ENCODE measurements at regions not wholly inside any gene's neighbourhood (a gene's known extent, or its start where the extent isn't known, plus 50 kb on each side); places are given as distances from the start of the nearest gene placed in this dataset.

DNA sequence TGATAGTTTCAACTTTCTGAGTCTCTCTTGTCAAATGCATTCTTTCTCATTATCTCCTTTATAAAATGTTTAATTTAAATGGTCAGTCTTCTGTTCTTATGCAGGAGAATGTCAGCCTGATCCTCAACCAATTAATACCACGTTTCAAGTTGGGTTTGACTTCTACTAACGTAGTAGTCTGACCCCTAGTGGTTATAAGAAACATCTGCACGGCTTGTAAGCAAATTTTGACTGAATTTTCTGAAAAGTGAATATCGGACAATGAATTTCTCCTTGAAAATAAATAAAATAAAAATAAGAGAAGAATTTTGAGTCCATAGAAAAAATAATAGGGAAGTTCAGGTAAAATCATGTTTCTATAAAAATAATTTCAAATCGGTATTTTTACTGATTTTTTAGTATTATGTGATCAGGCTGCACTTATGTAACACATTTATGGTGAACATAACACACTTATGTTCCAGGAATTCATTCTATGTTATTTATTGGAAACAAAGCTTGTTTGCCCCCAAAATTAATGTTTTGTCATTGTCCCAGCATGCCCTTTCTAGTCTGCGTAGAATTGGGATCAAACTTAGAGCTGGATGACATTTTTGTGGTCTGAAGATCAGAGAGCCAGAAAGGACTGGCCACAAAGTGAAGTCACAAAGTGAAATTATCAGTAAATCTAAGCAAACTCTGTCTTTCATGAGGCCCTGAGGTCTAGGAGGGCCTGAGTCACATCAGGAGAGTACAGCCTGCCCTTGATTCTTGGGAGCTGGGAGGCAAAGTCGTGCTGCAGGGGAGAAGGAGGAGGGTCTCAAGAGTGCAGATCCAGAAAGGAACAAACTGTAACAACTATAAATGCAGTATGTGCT lies 101.2 kb upstream of the STXBP6 start:
- peak; percentile 25 for DNase-seq

DNA sequence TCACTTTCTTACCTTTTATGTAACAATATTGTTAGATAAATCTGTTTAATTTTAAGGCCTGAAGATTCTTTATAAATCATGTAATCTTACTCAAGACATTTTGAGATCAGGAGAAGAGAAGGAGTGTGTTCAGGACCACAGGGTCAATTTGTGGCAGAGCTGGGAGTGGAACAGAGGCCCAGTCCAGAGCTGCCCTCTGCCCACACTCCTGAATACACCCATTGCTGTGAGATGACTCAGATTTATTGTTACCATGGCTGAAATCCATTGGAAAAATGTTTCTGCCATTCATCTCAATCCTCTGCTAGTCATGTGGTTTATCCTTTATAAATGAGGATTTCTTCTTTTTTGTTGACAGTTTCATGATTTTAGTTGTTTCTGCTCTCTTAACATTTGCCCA lies 100.5 kb upstream of the STXBP6 start:
- no peak for DNase-seq

DNA sequence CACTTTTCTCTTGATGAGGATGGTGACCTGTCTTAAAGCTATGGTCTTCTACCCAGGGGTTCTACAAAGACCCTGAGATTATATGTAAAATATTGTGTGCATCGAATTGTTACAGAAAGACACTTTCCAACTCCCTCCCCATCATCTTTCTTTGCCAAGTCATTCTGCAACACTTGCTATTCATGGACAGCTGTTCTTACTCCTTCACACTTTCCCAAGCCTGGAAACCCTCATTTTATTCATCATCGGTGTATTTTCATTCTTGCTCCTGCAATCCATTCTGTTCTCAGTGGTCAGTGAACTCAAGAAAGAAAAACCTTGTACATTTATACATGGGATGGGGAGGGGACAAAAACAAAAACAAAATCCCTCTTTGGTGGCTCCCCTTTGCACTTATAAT lies 90.5 kb upstream of the STXBP6 start:
- no peak for DNase-seq

DNA sequence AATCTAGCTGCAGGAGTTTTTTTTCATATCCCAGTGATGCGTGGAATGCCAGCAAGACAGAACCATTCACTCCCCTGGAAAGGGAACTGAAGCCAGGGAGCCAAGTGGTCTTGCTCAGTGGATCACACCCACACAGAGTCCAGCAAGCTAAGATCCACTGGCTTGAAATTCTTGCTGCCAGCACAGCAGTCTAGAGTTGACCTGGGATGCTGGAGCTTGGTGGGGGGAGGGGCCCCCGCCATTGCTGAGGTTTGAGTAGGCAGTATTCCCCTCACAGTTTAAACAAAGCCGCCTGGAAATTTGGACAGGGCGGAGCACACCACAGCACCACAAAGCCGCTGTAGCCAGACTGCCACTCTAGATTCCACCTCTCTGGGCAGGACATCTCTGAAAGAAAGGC lies 86.9 kb upstream of the STXBP6 start:
- DNase-seq, result no peak

DNA sequence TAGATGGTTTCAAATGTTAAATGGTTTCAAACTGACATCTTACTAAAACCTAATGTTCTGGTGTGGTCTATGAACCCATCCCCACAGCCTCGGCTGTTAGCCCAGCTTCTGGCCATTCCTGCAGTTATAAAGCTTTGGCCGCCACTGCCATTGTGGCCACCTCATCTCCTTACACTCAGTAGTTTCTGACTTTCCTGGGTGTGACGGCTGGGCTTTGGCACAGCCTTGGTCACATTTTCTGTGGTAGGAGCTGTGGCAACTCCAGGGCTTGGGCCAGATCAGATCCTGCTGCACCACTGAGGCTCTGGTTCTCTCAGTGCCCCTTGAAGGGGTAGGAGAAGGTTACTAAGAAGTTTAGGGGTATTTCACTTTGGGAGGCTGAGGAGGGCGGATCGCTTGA lies 84.2 kb upstream of the STXBP6 start:
- DNase-seq, result no peak

DNA sequence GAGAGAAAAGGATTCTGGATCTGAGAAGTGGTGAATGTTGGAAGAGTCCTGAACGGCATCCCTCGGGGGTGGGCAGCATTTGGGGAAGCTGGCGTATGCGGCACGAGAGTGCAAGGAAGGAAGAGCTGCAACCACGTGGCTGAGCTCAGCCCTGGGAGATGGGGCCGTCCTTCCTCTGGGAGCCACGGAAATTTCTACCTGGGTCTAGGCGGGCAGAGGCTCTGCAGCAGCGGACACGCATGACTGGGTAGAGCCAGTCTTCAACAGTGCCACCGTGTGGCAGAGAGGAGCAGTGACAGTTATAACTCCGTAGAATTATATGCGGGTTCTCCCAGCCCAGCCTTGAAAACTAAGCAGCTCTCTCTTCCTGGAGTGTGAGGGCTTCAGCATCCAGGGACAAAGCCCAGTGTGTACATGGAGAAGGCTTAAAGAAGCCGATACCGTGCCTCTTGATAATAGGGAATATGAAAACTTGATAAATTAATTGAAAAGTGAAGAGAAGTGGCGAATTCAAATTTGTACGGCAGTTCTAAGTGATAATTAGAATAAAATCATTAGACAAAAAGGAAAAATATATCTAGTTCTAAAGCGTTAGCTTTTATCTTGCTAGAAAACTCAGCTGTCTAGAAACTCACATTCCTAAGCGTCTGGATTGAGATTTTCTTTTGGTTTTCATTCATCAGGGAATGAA lies 82.9 kb upstream of the STXBP6 start:
- DNase-seq, result peak; percentile 74

DNA sequence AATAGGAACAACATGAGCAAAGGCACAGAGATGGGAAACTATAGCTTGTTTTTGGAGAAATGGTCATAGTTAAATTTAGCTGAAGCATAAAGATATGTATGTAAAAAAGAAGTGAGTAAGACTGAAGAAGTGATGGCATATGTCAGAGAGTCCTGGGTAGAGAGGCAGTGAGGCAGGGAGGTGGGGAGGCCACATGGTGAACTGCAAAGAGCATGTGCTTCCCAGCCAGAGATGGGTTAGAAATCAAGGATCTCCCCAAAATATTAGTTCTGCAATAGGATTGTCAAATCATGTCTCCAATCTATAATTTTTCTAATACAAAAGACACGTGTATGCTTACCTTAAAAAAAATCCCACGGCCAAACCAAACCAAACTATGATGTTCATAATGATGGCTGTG lies 82.1 kb upstream of the STXBP6 start:
- DNase-seq, result no peak

DNA sequence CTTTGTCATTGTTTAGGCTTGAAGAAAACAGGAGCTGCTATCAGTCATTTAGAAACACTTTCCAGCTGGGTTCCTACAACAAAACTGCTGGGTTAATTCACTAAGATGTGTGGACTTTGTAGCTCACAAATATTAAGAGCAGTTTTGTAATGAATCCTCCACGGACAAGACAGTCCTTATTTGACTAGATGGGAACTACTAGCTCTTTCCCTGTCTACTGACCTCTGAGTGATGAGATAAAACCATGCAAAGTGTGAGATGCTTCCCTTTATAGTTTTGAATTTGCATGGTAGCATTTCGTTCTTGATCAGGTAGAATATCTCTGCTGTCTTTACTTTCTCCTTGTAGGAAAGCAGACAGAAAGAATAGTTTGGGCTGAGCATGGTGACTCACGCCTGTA lies 72.9 kb upstream of the STXBP6 start:
- no peak for DNase-seq

DNA sequence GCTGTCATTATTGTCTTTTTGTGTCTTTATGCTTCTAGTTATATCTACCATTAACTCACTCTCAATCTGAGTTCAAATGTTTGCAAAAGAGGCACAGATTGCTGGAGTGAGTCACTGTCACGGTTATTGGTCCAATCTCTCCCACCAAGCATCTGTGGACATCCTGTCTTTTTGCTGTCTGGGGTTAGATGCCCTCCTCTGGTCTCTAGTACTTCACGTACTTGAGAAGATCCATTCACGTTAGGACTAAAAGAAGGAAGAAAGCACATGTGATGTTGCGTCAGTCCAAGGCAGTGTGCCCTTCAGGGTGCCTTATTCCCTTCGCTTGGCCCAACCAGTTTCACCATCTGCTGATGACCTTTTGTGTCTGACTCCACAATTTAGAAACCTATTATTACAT lies 72.3 kb upstream of the STXBP6 start:
- DNase-seq, result no peak

DNA sequence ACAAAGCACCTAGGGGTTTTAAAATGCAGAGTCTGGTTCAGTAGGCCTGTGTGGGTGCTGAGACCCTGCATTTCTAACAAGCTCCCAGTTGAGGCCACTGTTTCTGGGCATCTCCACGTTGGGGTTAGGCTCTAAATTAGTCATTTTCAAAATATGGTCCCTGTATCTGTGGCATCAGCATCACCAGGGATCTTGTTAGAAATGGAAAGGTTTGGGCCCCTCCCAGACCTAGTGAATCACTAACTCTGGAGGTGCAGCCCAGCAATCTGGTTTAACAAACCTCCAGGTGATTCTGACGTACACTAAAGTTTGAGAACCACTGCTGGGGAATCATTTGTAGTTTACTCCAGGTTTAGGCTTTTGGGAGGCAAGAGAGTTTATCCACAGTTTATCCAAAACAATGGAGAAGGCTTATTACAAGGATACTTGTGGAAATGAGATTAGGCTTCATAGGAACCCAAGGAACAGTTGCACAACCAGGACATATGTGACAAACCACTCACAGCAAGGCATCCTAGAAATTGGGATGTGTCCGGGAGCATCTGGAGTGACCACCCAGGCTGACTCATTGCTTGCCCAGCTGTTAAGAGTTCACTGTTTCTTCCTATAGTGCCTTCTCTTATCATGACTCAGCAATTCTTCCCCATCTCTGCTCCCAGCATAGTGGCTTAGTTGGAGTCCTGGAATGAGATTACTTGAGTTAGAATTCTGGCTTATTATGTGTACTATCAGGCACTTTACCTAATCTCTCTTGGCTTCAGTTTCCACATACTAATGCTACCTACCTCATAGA lies 71.6 kb upstream of the STXBP6 start:
- no peak for DNase-seq

DNA sequence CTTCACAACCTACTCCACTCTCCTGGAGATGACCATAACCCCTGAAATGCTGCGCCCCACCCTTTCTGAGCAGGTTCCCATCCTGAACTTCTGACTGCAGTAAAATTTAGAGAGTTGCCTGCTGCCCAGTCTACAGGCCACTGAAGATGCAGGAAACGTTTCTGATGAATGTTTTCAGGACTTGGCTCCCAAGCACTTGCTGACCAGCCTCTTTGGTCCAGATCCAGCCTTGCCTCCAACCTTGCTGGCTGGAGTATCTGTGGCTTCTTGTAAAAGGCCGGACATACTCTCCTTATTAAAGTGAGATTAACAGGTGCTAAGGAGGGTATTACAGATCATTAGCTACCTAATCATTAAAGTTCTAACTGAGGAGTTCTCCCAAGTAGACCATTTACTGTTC lies 70.3 kb upstream of the STXBP6 start:
- no peak for DNase-seq

DNA sequence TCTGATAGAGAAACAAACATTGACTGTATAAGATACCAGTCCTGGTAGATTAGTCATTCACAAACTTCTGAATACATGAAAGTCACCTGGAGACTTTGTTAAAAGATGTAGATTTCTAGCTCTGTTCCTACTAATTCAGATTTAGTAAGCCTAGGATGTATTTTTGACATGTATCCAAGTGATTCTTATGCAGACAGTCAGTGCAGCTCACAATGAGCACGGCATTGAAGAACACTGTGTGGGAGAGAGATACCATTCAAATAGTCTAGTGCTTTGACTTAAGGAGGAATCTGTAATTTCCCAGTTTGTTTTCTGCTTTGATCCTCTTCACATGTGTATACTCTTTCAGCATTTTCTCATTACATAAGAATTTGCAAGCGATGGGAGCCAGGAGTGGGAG lies 68.7 kb upstream of the STXBP6 start:
- DNase-seq, result no peak

DNA sequence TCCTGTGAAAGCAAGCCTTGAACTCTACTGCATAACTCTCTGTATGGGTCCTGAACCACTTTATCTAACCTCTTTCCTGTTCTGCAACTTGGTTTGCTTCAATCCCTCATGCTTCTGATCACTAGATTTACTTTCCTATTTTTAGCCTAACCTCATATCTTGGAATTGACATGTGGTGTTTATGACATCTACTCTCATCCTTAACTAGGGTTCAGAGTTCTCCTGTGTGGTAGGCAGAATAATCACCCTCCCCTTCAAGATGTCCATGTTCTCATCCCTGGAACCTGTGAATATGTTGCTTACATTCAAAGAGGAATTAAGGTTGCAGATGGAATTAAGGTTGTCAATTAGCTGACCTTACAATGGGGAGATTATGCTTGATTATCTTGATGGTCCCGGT lies 67.4 kb upstream of the STXBP6 start:
- DNase-seq, result no peak

DNA sequence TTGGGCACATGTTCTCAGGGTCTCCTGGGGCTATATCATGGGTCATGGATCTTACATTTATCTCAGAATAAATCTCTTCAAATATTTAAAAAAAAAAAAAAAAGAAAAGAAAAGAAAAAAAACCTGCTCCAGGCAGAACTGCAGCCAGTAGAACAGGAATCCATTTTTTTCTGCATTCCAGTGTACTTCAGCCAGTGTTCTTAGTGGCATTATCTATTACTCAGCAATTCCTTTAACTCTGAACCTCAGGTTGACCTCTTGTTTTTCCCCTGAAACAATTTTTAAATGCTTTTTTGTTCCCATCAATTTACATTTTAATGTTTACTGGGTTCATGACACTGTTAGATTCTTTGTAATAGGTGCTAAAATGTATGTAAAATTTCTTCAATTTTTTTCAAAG lies 66.7 kb upstream of the STXBP6 start:
- DNase-seq, result no peak

DNA sequence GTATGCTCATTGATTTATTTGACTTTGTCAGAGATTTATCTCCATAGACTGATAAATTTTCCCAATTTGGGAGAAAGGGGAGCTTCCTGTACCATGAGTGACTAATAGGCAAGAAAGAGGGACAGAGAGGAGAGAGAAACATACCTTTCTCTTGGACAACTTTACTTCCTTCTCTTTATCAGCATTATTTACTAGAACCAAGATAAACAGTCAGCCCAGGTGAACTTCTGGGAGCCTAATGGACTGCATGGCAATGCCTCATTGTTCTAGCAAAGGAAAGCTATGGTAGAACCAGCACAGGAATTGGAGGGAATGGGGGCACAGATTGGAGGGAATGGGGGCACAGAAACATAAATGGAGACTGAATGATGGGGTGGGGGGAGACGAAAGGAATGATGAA lies 63.4 kb upstream of the STXBP6 start:
- no peak for DNase-seq

DNA sequence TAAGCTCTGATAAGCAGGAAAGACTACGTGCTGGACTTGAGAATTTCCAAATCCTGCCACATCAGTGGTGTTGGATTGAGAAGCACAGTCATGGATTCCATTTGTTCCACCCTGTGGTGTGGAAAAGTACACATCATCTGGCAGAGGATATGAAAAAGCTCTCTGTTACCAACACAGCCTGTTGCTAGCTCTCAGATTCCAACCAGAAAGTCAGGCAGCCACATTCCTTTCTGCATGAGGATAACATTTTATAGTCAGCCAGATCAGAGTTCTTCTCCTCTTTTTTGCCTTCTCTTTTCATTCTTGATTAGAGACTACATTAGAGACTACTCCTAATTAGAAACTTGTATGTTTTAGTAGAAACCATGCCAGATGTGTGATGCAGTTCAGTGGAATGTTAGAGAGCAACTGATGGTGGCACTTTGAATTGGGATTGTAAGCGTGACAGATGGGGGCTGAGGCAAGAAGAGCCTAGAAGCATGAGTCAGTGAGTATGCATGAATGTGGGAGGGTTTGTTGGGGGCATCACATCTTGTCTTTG lies 61.2 kb upstream of the STXBP6 start:
- DNase-seq, result peak; percentile 79

DNA sequence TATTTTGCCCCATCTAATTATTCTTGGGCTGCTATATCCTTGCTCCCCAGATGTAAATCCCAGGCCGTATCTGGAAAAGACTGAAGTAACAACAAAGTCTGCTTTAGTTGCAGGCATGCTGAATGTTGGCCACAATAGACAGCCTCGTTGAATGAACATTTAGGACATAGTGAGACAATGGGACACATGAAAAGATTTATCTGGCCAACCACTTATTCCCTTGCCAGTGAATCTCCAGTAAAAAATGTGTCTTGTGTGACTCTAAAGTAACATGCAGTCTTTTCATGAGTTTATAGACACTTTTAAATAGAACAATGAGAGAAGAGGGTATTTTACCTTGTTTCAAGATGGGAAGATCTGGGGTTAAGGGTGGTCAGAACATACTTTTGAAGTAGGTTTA lies 60.2 kb upstream of the STXBP6 start:
- DNase-seq, result no peak

DNA sequence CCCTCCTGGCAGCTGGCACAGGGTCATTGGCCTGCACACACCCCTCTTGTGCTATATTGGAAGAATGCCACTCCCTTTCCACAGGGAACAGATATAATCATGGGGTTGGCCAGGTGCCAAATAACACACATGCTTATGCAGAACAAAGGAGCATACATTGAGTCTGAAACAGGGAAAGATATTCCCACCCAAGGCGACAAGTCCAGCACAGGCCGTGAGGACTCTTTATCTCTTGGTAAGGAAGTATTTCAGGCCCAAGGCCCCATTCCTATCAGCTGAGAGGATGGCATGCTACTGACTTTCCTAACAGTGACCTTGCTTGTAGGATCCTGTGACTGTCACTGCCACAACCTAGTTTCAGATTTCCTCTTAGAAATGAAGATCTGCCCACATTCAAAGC lies 59.0 kb upstream of the STXBP6 start:
- DNase-seq, result no peak

DNA sequence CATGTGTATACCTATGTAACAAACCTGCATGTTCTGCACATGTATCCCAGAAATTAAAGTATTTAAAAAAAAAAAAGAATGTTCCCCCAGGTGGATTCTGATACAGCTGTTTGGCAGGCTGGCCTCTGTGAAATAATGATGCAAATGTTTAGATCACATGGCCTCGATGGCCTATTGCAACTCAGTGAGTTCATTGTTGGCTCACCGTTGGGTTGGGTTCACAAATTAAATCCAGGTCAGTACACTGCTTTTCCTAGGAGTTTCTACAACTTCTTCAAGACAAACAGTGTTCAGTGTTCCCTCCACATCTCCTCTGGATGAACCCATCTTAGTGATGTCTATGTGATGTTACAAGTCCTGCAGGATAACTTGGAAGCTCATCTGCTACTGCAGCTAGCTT lies 58.3 kb upstream of the STXBP6 start:
- DNase-seq, result no peak

DNA sequence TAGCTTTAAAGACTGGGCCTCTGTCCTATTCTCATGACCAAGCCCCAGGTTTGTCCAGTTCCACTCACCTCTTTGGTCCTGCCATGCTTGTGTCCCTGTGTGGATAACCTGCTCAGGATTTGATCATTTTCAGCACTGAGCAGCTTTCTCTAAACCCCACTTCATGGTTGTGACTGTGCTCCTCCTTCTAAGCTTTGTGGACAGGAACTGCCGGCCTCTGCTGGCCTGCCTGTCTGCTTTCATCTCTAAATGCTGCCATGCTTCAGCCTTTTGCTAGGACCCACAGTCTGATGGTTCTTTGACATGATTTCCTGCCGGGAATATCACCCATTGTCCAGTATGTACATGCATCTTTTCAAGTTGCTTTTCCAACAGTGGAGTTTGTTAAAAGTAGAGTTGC lies 53.9 kb upstream of the STXBP6 start:
- DNase-seq, result no peak

DNA sequence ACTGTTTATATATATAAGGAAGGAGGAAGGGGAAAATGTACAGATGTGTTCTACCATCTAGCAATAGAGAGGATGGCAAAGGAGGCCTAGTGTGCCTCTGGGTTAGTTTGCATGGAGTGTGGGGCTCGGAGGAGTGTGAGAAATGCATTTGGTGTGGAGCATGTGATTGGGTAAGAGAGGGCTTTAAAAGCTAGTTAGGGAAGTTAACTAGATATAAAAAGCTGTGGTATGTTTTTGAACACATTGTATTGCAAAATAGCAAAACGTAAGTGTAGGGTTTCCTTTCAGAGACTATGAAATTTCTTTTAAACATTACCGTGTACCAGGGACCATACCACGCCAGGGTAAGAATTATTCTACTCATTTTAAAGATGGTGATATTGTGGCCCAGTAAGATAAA lies 53.3 kb upstream of the STXBP6 start:
- DNase-seq, result no peak

DNA sequence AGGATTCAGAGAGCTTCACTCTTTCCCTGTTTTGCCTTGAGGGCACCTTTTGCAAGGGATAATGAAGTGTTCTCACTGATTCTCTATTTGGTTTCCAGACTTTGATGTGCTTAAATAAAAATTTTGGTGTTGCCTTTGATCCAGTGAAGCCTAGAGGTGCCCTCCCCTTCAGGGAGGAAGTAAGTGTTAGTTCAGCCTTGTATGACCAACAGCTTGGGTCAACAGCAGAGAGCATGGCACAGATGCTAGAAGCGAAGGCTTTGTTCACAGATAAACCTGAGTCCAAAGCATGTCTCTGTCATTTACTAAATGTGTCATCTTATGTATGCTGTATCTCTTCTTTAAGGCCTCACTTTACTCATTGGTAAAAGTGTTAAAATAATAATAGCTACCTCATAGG lies 52.8 kb upstream of the STXBP6 start:
- no peak for DNase-seq

DNA sequence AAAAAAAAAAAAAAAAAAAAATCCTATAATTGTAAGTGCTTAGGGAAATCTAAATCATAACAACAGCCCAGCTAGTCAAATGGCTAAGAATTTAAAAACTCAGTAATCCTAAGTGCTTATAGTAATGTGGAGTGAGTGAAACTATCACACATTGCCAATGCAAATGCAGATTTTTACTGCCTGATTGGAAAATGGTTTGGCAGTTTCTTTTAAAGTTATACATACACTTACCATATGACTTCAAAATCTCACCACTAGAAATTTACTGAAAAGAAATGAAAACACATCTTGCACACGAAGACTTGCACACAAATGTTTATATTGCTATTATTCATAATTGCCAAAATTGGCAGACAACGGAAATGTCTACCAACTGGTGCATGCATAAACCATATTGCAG lies 51.3 kb upstream of the STXBP6 start:
- no peak for DNase-seq

Measured in muscle of arm (tissue), 1 donor.